ENCODE measurements at regions not wholly inside any gene's neighbourhood (a gene's known extent, or its start where the extent isn't known, plus 50 kb on each side); places are given as distances from the start of the nearest gene placed in this dataset.

DNA sequence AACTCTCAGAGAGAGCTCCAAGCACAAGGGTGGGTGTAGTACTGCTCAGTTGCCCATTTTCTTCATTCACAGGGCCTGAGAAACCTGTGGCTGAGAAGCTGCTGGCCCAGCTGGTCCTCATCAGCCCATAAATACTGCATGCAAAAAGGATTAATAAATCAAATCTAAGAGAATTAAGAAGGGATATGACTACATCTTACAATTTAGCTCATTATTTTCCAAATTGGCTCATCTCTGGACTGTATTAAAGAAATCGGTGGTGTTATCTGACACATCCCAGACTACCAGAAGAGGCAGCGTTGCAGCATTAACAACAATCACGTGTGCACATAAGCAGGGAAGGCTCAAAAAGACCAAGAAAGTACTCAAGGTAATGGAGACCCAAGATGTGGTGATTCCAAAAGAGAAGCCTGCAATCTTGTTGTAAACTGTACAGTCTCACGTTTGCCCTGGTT lies 90.7 kb downstream of the CD24 start:
- Histone ChIP-seq H3K4me3 (replicated peaks in 1 of 2; ENCODE audit: low read depth in 1 of 2, low read length in 2 of 2) (no peak overlapping the region), H4K20me1 (ENCODE audit: insufficient read depth) (no peaks in the 10 kb centered on the region), H3K9ac (ENCODE audit: low read length) (no peak overlapping the region), H3K9me3 (ENCODE audit: control insufficient read depth in 1 of 2, insufficient read depth in 1 of 2, low read depth in 1 of 2, low read length in 2 of 2) (no peaks in the 10 kb centered on the region), H3K27me3 (ENCODE audit: insufficient read depth, low read length) (no peaks in the 10 kb centered on the region), H3K4me2 (ENCODE audit: low read length) (no peak overlapping the region), H3K36me3 (ENCODE audit: control insufficient read depth in 1 of 2, insufficient read depth in 2 of 2, low read length in 2 of 2) (no peaks in the 10 kb centered on the region), H3K4me1 (ENCODE audit: control insufficient read depth in 1 of 2, insufficient read depth in 2 of 2, low read length in 2 of 2) (peaks cover 8 to 20% of the 10 kb centered on the region in 2 experiments; a peak in 3 of 4 replicates), H3K79me2 (ENCODE audit: insufficient read depth, low read length) (no peaks in the 10 kb centered on the region), H2AFZ (ENCODE audit: low read depth, low read length, poor library complexity, severe bottlenecking) (peak overlapping the region; percentile 52), H3K27ac (ENCODE audit: low read depth, low read length) (no peak overlapping the region), H3K9me2 (ENCODE audit: insufficient read depth) (no peaks in the 10 kb centered on the region)
- RAD21 ChIA-PET (ENCODE audit: low non-redundant PET in 1 of 2, low total read pairs in 2 of 2, uncharacterized antibody in 2 of 2, unreplicated experiment in 2 of 2), result no interaction called here
- CTCF ChIA-PET, result interaction anchor here (0.5 to 1.0 kb wide), 6 partner anchors 11 to 96 kb away, joined by 3 to 6 read pairs (median 4); no protein-coding TSS in a partner anchor
- BruUV-seq (replicated peaks), result no TSS peak
- ATAC-seq (peak; percentile 90), DNase-seq (ENCODE audit: low read depth, low spot score) (no peak)
- TF ChIP-seq EZH2phosphoT487 (IDR thresholded peaks at IDR 0.05; ENCODE audit: borderline replicate concordance) (no peak), RAD21 (IDR thresholded peaks at IDR 0.05; ENCODE audit: low read depth) (peak; percentile 44; the same call in 1 of the 2 replicates), CBX3 (IDR thresholded peaks at IDR 0.05; ENCODE audit: low read depth) (0 out of 2 replicates have a peak, but pooled peaks have one; percentile 69), POLR2AphosphoS5 (IDR thresholded peaks at IDR 0.05; ENCODE audit: low read depth, low read length) (no peak), TCF7L2 (IDR thresholded peaks at IDR 0.05; ENCODE audit: borderline replicate concordance, extremely low read depth, insufficient read depth, insufficient read length) (no peak)
- TF ChIP-seq, protein P1, sequence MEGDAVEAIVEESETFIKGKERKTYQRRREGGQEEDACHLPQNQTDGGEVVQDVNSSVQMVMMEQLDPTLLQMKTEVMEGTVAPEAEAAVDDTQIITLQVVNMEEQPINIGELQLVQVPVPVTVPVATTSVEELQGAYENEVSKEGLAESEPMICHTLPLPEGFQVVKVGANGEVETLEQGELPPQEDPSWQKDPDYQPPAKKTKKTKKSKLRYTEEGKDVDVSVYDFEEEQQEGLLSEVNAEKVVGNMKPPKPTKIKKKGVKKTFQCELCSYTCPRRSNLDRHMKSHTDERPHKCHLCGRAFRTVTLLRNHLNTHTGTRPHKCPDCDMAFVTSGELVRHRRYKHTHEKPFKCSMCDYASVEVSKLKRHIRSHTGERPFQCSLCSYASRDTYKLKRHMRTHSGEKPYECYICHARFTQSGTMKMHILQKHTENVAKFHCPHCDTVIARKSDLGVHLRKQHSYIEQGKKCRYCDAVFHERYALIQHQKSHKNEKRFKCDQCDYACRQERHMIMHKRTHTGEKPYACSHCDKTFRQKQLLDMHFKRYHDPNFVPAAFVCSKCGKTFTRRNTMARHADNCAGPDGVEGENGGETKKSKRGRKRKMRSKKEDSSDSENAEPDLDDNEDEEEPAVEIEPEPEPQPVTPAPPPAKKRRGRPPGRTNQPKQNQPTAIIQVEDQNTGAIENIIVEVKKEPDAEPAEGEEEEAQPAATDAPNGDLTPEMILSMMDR (IDR thresholded peaks at IDR 0.05 in 2 of 3, conservative IDR thresholded peaks at IDR 0.05 in 1 of 3; ENCODE audit: borderline replicate concordance in 1 of 3, insufficient read depth in 1 of 3, low read depth in 2 of 3, low read length in 2 of 3), result peak; percentile 26 to 58 (median 47); a peak in 5 of 6 replicates
- POLR2A ChIA-PET, result no interaction called here
- intact Hi-C loops (cut with micrococcal nuclease), result loop anchor here (5.0 kb wide), 1 partner anchor 93 kb away; no protein-coding TSS in a partner anchor
